Stimulated activated CD8-positive, alpha-beta memory T cell treated with anti-CD3 and anti-CD28 coated beads, Interleukin-4, amount 100 ng/mL, for 48 hours (primary cell): ENCODE measurements at regions not wholly inside any gene's neighbourhood (a gene's known extent, or its start where the extent isn't known, plus 50 kb on each side); places are given as distances from the start of the nearest gene placed in this dataset.

Experiments
- DNase-seq: peaks from one replicate; pipeline ENCODE4 v3.0.0-alpha.2; 2020

DNA sequence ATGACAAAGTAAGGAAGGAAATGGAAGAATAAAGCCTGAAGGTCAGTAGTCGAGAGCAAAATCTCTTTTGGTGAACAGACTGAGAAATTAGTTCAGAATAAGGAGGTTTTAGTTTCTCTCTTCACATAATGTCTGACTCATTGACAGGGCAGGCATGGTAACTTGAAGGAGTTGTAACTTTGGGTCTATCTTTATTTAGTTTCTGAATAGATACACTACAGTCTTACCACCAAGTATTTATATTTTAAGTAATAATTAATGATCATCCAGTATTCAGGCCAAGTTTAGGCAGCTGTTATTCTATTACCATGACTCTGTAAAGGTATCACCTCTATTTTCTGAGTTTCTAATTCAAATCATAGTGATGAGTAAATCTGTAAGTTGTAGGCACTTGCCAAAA lies 219.9 kb downstream of the SPRY2 start:
- no peak for DNase-seq

DNA sequence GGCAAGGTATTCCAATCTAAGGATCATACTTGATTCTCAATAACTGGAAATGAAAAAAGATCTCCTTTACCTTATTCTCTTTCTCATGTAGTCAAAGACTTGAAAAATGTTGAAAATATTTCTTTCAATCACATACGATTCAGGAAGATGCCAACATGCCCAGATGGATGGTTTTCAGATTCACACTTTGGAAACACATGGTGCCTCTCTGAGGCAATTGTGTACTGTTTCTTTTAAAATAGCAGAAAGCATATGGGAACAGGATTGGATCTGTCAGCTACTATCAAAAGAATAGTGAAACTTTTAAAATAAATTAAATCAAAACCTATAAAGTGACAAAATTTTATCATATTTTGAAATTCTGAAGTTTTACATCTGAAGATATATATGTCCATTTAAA lies 222.4 kb downstream of the SPRY2 start:
- no peak for DNase-seq

DNA sequence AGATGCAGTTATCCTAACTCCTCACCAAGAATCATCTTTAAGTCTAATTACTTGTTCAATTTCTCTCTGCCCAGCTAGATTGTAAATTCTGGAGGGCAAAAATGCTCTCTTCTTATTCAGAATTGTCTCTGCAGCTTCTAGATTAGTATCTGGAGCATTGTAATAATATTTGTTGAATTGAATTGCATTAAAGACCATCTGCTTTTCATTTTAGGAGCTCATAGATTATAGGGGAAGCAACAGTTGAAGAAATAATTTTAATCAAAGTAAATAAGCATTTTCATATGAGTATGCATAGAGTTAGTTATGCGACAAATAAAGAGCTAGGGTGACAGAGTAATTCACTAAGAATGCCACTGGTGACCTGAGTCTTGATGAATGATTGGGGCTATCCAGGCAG lies 222.8 kb downstream of the SPRY2 start:
- no peak for DNase-seq

GRCh38 chr13:80117515-80117914 lies 223.4 kb downstream of the SPRY2 start:
- no peak for DNase-seq

DNA sequence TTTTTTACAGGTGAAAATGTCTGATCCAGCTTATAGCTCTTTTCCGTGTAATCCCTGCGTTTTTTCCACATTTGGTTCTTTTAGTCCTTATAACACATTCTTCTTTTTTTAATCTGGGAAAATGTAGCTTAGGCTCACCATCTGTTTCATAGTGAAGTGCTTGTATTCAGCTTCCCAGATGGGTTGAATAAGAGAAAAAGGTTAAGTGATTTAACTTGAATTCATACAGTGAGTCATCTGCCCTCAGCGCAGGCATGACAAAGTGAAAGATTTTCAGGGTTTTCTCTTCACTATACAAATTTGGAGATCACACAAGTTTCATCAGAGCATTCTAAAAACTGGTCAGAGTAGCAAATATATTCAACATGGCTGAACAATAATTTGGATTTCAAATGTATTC lies 224.8 kb downstream of the SPRY2 start:
- no peak for DNase-seq

- no peak for DNase-seq
Observed at GRCh38 chr13:80115616-80116015, 225.3 kb downstream of the SPRY2 start.

DNA sequence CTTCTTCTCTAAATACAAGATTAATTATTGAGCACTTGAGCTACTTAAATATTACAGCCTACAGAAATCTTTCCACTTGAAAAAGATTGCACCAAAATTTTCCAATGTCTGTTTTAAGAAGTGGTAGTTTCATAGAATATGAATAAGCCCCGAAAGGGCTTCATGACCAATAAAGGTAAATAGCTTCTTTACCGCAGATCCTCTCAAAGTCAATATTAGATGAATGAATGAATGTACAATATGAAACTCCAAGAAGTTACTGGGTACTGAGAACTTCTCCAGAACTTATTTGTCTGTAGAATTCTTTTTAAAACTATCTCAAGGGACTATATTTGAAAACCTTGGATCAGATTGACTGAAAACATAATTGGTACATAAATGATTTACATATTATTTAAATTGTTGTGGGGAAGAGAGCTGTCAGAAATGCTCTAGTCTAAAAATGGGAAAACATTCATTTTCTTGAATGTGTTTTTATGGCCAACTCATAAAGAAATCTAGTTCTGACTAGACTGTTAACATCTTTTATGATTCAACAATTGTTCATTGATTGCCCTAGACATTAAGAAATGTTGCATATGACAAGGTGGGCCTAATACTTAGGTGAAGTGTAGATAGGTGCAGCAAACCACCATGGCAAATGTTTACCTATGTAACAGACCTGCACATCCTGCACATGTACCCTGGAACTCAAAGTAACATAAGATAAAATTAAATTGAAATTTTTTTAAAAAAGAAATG lies 227.0 kb downstream of the SPRY2 start:
- no peak for DNase-seq

DNA sequence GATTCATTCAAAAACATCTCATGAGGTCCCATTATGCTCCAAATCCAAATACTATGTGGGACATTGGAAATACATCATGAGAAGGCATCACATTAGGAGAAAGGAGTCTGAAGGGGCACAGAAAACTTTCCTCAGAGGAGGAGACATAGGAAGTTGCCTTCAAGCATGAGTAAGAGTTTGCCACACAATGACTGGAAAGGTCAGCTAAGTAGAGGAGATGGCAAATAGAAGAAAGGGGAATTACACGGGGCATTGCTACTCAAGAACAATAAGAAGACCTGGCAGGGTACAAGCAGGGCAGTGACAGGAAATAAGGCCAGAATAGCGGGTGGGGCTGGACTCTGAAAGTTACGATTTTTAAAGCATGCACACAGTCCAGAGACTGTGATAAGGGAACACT lies 231.6 kb downstream of the SPRY2 start:
- DNase-seq = no peak

- no peak for DNase-seq
Observed at GRCh38 chr13:80105350-80105749, 235.6 kb downstream of the SPRY2 start.

DNA sequence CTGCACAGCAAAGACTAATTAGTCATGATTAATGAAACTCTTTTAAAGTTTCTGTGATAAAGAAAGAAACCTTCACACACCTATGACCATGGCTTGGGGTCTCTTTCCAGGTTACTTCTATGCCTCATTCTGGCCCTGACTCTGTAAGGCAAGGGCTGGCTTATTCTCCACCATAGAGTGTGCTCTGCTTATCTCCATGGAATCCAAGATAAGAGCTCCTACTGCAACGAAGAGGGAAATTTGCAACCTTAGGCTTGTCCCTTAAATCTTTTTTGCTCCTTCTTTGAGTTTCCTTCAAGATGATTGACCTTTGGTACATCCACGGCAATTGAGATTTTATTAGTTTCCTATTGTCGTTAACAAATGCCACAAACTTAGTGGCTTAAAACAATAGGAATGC lies 239.9 kb downstream of the SPRY2 start:
- DNase-seq = no peak

- no peak for DNase-seq
Observed at GRCh38 chr13:80100636-80101035, 240.3 kb downstream of the SPRY2 start.

DNA sequence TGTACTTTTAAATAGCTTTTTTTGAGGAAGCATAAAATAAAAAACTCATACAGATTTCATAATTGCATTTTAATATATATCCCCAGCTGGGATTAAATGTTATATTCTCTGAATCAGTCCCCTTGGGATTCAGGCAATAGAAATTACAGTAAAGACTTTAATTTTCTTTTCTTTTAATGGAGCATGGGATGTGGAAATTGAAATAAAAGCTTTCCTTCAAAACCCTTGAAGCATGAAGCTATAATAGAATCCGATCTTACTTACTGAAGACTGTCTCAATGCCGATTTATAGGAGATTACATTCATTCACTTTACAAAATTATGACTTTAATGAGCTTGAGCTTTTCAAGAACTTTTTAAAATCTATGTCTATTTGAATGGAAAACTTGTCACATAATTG lies 243.4 kb downstream of the SPRY2 start:
- no peak for DNase-seq

DNA sequence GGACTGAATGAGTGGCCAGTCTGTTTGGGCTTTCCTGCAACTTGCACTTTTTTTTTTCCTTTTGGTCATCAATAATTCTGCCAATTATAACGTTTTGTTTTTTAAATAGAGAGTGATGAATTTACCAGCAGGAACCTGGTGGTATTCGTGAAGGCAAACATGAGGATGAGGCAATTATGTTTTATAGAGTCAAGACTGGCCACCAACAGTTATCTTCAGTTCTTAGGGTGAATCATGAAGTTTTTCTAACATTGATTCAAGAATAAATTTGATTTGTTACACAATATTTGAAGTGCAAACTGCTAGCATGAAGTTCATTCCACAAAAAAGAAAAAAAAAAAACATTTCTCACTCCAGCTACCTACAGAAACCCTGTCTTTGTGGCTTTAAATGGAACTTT lies 244.5 kb downstream of the SPRY2 start:
- no peak for DNase-seq

DNA sequence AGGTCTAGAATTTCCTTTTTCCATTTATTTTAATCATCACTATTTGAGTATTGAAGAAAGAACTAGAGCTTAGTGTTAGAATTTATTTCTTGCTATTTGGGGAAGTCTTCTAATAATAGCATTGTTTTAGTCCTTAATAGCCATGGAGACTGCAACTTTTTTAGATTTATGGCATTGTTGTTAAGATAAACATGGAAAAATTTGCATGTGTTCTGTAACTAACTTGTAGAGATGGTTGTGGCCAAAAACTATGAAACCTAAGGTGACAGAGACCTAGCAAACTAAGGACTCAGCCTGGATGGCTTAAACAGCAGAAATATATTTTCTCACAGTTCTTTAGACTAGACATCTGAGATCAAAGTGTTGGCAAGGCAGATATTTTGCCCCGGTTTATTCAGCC lies 246.4 kb downstream of the SPRY2 start:
- no peak for DNase-seq

DNA sequence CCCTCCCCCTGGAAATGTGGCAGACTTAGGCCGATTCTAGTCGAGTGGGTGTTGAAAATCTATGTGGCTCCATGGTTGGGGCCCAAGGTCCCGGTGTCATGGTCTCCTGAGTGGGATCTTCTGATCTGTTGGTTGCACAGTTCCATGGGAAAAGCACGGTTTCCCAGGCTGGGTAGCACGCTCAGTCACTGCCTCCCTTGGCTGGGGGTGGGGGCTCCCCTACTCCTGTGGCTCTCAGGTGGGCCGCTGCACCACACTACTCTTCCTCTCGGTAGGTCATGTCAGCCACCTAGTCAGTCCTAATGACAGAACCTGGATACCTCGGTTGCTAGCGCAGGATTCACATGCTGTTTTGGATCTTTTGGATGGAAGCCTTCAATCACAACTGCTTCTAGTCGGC lies 247.0 kb downstream of the SPRY2 start:
- no peak for DNase-seq

DNA sequence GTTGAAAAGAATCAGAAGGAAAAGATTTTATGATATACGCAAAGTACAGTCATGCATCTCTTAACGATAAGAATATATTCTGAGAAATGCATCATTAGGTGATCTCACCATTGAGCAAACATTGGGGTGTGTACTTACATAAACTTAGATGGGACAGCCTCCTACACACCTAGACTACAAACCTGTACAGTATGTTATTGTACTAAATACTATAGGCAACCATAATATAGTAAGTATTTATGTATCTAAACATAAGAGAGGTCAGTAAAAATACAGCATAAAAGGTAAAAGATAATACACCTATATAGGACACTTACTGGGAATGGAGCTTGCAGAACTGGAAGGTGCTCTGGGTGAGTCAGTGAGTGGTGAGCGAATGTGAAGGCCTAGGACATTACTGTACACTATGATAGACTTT lies 254.6 kb downstream of the SPRY2 start:
- no peak for DNase-seq

DNA sequence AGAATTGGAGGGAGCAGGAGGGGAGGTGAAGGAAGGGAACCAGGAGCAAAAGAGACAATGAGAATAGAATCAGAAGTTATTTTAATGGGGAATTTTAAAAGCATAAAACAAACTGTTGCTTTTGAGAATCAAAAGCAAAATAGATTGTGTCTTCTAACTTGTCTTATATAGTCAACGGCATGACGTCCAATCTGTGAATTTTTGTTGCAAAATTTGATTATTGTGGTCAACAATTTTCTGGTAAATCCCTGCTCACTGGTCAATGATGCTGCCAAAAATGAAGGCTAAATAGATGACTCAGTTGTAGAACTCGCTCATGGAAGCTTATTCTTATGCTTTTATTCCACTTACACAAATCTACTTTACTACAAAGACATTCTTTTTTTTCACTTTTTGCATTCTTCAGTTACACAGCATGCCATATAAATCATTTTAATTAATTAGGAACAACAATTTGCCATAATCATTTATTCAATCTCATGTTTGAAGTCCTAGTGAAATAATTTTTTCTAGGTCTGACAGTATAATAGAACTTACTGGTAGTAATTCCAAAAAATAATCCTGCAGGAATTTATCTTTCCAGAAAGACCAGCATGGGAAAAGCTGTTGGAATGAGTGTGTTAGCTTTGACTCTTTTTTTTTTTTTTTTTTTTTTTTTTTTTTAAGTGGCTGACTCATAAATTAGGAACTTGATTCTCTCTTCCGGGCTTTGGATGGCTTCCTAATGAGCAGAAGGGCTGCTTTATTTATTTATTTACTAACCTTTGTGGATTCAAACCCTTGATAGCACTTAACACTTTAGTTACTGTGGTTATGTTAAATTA lies 256.9 kb downstream of the SPRY2 start:
- DNase-seq = no peak

- no peak for DNase-seq
Observed at GRCh38 chr13:80083081-80083852, 257.7 kb downstream of the SPRY2 start.

DNA sequence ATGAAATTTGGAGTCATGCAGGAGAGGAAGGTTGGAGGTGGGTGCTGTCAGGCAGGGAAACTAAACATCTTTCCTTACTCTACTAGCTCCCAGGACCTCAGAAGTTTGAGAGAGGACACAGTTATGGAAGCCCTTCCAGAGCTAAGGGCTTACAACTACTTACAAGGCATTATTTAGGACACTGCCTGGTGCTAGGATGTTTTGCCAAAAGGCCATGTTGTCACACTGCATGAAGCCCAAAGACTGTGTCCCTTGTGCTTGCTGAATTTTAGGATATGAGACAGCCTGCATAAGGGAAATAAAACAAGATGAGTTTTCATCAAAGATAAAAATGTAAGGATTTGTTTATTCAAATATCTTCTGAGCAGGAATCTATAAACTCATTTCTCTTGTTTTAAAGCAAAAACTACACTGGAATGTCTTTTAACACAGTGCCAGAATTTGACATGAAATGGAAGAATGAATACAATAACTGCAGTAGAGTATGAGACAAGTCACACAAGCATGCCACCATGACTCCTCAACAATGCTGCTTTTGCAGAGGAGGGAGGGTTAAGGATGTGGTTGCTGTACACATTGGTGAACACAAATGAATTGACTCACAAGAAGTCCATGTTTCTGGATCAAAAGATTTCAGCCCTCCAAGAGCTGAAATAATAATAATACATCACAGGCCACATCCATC lies 258.4 kb downstream of the SPRY2 start:
- no peak for DNase-seq

GRCh38 chr13:80074811-80075210 lies 266.1 kb downstream of the SPRY2 start:
- no peak for DNase-seq

GRCh38 chr13:80074143-80074752 lies 266.7 kb downstream of the SPRY2 start:
- DNase-seq = no peak

DNA sequence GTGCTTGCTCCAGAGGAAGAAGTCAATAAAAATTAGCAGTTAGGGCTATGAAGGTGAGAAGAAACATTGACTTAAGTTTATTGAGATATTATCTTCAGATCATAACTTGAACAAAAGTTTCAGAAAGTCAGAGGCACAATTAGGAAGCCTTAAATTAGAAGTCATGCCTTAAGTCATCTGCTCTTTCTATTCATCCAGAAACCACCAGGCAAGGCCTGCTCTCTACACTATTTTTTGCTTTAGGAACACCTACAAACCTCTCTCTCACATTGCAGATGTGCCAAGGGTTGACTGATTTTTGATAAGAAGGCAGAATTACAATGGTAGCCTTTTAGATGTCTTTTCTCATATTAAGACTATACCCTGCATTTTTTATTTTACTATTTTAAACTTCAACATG lies 268.7 kb downstream of the SPRY2 start:
- DNase-seq = no peak
